RWPE1 (cell line): ENCODE measurements at regions not wholly inside any gene's neighbourhood (a gene's known extent, or its start where the extent isn't known, plus 50 kb on each side); places are given as distances from the start of the nearest gene placed in this dataset.
"Not testable (repeated sequence)": the region's sequence is repeated elsewhere in the genome, so short reads cannot be mapped to it uniquely, and the experiment has no call there.

Source experiments
- CTCF ChIA-PET: fragments of 350-600 bp; sonication (Branson Sonifier 250); formaldehyde crosslinking; extraction: SDS; loops from one replicate; lab custom pipeline; 2021; lab: Yijun Ruan, JAX
- POLR2A ChIA-PET: fragments of 400-600 bp; formaldehyde crosslinking; extraction: SDS; loops from one replicate; lab custom pipeline; 2020; ENCODE audit warnings: antibody characterized with exemption; ENCODE audit not compliant: low non-redundant PET; lab: Yijun Ruan, JAX
- DNase-seq: peaks from one replicate; pipeline ENCODE4 v3.0.0; 2012; ENCODE audit warnings: low spot score
- H3K27ac ChIP-seq: fragments of 450-650 bp; 2 replicates; pipeline ENCODE4 v1.5.1; 2017
- CTCF ChIP-seq: fragments of 450-650 bp; conservative IDR thresholded peaks from 2 replicates; pipeline ENCODE4 v1.5.1; 2017; ENCODE audit warnings: low read depth, mild to moderate bottlenecking

- peak; percentile 37 for DNase-seq
- TF ChIP-seq CTCF = peak; percentile 96
- H3K27ac ChIP-seq = no peak overlapping the region
- CTCF ChIA-PET = interaction anchor here (0.6 to 1.2 kb wide), 4 partner anchors 105 to 282 kb away, joined by 3 to 5 read pairs (median 4); no protein-coding TSS in a partner anchor
- POLR2A ChIA-PET = no interaction called here
These were observed 105.5 kb downstream of the SEPTIN7 start for GRCh38 chr7:35906191-35906908.

GRCh38 chr7:35908331-35909216 is 107.7 kb downstream of the SEPTIN7 start:
- H3K27ac ChIP-seq = no peak overlapping the region
- TF ChIP-seq CTCF = no peak
- CTCF ChIA-PET = no interaction called here
- DNase-seq = no peak
- POLR2A ChIA-PET = no interaction called here

- no peak overlapping the region for H3K27ac ChIP-seq
- no peak for TF ChIP-seq CTCF
- ChIA-PET CTCF (interaction anchor here (0.6 kb wide), 1 partner anchor 200 kb away, joined by 3 read pairs; no protein-coding TSS in a partner anchor), POLR2A (no interaction called here)
- DNase-seq = no peak
These were observed 109.1 kb downstream of the SEPTIN7 start for GRCh38 chr7:35909870-35910357.

GRCh38 chr7:35910621-35911020 is 109.8 kb downstream of the SEPTIN7 start:
- POLR2A ChIA-PET = not testable (repeated sequence)

GRCh38 chr7:35913350-35913749 is 112.5 kb downstream of the SEPTIN7 start:
- DNase-seq, H3K27ac ChIP-seq, POLR2A ChIA-PET, CTCF ChIA-PET: not testable (repeated sequence)

More at GRCh38 chr7:35910621-35911020, 109.8 kb downstream of the SEPTIN7 start:
- not testable (repeated sequence) for DNase-seq, H3K27ac ChIP-seq
- CTCF ChIA-PET = interaction anchor here (0.6 kb wide), 1 partner anchor 201 kb away, joined by 3 read pairs; no protein-coding TSS in a partner anchor

- DNase-seq, CTCF ChIA-PET, H3K27ac ChIP-seq, POLR2A ChIA-PET: not testable (repeated sequence)
These were observed 113.4 kb downstream of the SEPTIN7 start for GRCh38 chr7:35914214-35914613.

- POLR2A ChIA-PET, CTCF ChIA-PET, H3K27ac ChIP-seq, DNase-seq: not testable (repeated sequence)
These were observed 114.5 kb downstream of the SEPTIN7 start for GRCh38 chr7:35915247-35915955.

GRCh38 chr7:35918217-35918616 is 117.4 kb downstream of the SEPTIN7 start:
- H3K27ac ChIP-seq, POLR2A ChIA-PET: not testable (repeated sequence)
- CTCF ChIA-PET = interaction anchor here (0.6 kb wide), 1 partner anchor 332 kb away, joined by 3 read pairs; no protein-coding TSS in a partner anchor

GRCh38 chr7:35919607-35920006 is 118.8 kb downstream of the SEPTIN7 start:
- DNase-seq, POLR2A ChIA-PET, CTCF ChIA-PET, H3K27ac ChIP-seq: not testable (repeated sequence)

More at GRCh38 chr7:35918217-35918616, 117.4 kb downstream of the SEPTIN7 start:
- DNase-seq = not testable (repeated sequence)

GRCh38 chr7:35921338-35921737 is 120.5 kb downstream of the SEPTIN7 start:
- CTCF ChIA-PET, POLR2A ChIA-PET, H3K27ac ChIP-seq, DNase-seq: not testable (repeated sequence)

- DNase-seq, H3K27ac ChIP-seq, CTCF ChIA-PET, POLR2A ChIA-PET: not testable (repeated sequence)
These were observed 123.8 kb downstream of the SEPTIN7 start for GRCh38 chr7:35924668-35925067.

GRCh38 chr7:35926966-35927365 is 126.1 kb downstream of the SEPTIN7 start:
- DNase-seq, POLR2A ChIA-PET, H3K27ac ChIP-seq: not testable (repeated sequence)
- CTCF ChIA-PET = interaction anchor here (0.6 kb wide), 1 partner anchor 203 kb away, joined by 4 read pairs; no protein-coding TSS in a partner anchor
